IMR-90 (cell line): ENCODE measurements at regions not wholly inside any gene's neighbourhood (a gene's known extent, or its start where the extent isn't known, plus 50 kb on each side); places are given as distances from the start of the nearest gene placed in this dataset.

Experiments
- ATAC-seq: fragments of 200-7000 bp; cut with Tn5 transposase; 2 replicates; pipeline ENCODE4 v1.9.1; 2020; ENCODE audit warnings: low read depth, mild to moderate bottlenecking, moderate library complexity
- BruUV-seq: library from RNA; stranded (reverse); fragments of 400-500 nt; replicated peaks from 2 replicates; lab custom pipeline; 2021; lab: Mats Ljungman, UMichigan
- CTCF ChIA-PET: fragments of 300-600 bp; formaldehyde crosslinking; extraction: SDS; loops from one replicate; lab custom pipeline; 2021; ENCODE audit warnings: antibody characterized with exemption; lab: Yijun Ruan, JAX
- POLR2A ChIA-PET: fragments of 300-600 bp; sonication (Branson Sonifier 250); formaldehyde crosslinking; loops from one replicate; lab custom pipeline; 2022; ENCODE audit warnings: antibody characterized with exemption; ENCODE audit not compliant: unreplicated experiment; lab: Charles Lee
- DNase-seq: peaks from one replicate; pipeline ENCODE4 v3.0.0; 2013
- H2AFZ ChIP-seq: replicated peaks from 2 replicates; pipeline ENCODE3; 2013; ENCODE audit warnings: low read length, mild to moderate bottlenecking; ENCODE audit not compliant: poor library complexity
- H2AK5ac ChIP-seq: 2 replicates; pipeline ENCODE4 v1.6.1; 2013; ENCODE audit warnings: low read depth, low read length, inconsistent platforms
- H2AK9ac ChIP-seq: replicated peaks from 2 replicates; pipeline ENCODE3; 2013; ENCODE audit warnings: mild to moderate bottlenecking, low read depth, low read length, moderate library complexity; ENCODE audit not compliant: poor library complexity
- H2BK120ac ChIP-seq: 2 replicates; pipeline ENCODE4 v1.6.1; 2013; ENCODE audit warnings: low read depth, low read length, inconsistent platforms
- H2BK15ac ChIP-seq: 3 replicates; pipeline ENCODE4 v1.6.1; 2013; ENCODE audit warnings: low read depth, low read length, inconsistent platforms
- H2BK20ac ChIP-seq: 2 replicates; pipeline ENCODE4 v1.6.1; 2013; ENCODE audit warnings: low read depth, mild to moderate bottlenecking, inconsistent platforms, low read length, moderate library complexity
- H2BK5ac ChIP-seq: 2 replicates; pipeline ENCODE4 v1.6.1; 2013; ENCODE audit warnings: mild to moderate bottlenecking, low read depth, low read length, inconsistent platforms; ENCODE audit not compliant: poor library complexity, severe bottlenecking
- H3K14ac ChIP-seq: replicated peaks from 2 replicates; pipeline ENCODE4 v1.6.1; 2013; ENCODE audit warnings: low read depth, low read length, inconsistent platforms
- H3K18ac ChIP-seq: 2 replicates; pipeline ENCODE4 v1.6.1; 2013; ENCODE audit warnings: low read depth, low read length, control low read depth
- H3K23ac ChIP-seq: 2 replicates; pipeline ENCODE4 v1.6.1; 2013; ENCODE audit warnings: low read depth, low read length, inconsistent platforms
- H3K27ac ChIP-seq: 2 replicates; pipeline ENCODE4 v1.5.1; 2013; ENCODE audit warnings: mild to moderate bottlenecking, control low read depth, low read length; ENCODE audit not compliant: insufficient read depth
- H3K27me3 ChIP-seq: 2 replicates; pipeline ENCODE4 v1.6.1; 2013; ENCODE audit warnings: low read length; ENCODE audit not compliant: control insufficient read depth, insufficient read depth
- H3K36me3 ChIP-seq: 2 replicates; pipeline ENCODE4 v1.6.1; 2013; ENCODE audit warnings: low read length, mixed read lengths; ENCODE audit not compliant: control insufficient read depth, insufficient read depth
- H3K4ac ChIP-seq: 2 replicates; pipeline ENCODE4 v1.6.1; 2013; ENCODE audit warnings: low read depth, low read length, inconsistent platforms
- H3K4me1 ChIP-seq: 2 replicates; pipeline ENCODE4 v1.6.1; 2013; ENCODE audit warnings: low read length, mixed read lengths; ENCODE audit not compliant: control insufficient read depth, insufficient read depth
- H3K4me2 ChIP-seq: 2 replicates; pipeline ENCODE4 v1.6.1; 2013; ENCODE audit warnings: low read depth, mild to moderate bottlenecking, control low read depth, low read length, moderate library complexity
- H3K4me3 ChIP-seq: 2 replicates; pipeline ENCODE4 v1.5.1; 2013; ENCODE audit warnings: low read depth, mild to moderate bottlenecking, control low read depth, low read length, moderate library complexity; ENCODE audit not compliant: insufficient read depth
- H3K56ac ChIP-seq: 2 replicates; pipeline ENCODE4 v1.6.1; 2013; ENCODE audit warnings: low read length, inconsistent platforms; ENCODE audit not compliant: insufficient read depth; ENCODE audit errors: extremely low read depth
- H3K79me1 ChIP-seq, 2 experiments: 2 replicates each; pipeline ENCODE4 v1.6.1; 2013; ENCODE audit warnings: low read length in 2 of 2, inconsistent platforms in 1 of 2, low read depth in 1 of 2
- H3K9ac ChIP-seq: 2 replicates; pipeline ENCODE4 v1.6.1; 2013; ENCODE audit warnings: low read depth, low read length, control low read depth
- H3K9me1 ChIP-seq: 2 replicates; pipeline ENCODE4 v1.6.1; 2013; ENCODE audit warnings: low read length, inconsistent platforms; ENCODE audit not compliant: insufficient read depth
- H3K9me3 ChIP-seq: 2 replicates; pipeline ENCODE4 v1.6.1; 2013; ENCODE audit warnings: low read length; ENCODE audit not compliant: control insufficient read depth, insufficient read depth
- H4K20me1 ChIP-seq: 2 replicates; pipeline ENCODE4 v1.6.1; 2013; ENCODE audit warnings: low read length, inconsistent platforms; ENCODE audit not compliant: insufficient read depth
- H4K5ac ChIP-seq: 2 replicates; pipeline ENCODE4 v1.6.1; 2013; ENCODE audit warnings: mild to moderate bottlenecking, low read depth, low read length, control low read depth
- H4K8ac ChIP-seq, 2 experiments: 2 replicates each; pipeline ENCODE4 v1.6.1; 2013; ENCODE audit warnings: low read depth in 2 of 2, low read length in 2 of 2, control low read depth in 1 of 2, inconsistent platforms in 1 of 2
- H4K91ac ChIP-seq: 2 replicates; pipeline ENCODE4 v1.6.1; 2013; ENCODE audit warnings: low read depth, low read length, inconsistent platforms; ENCODE audit not compliant: insufficient read depth
- BHLHE40 ChIP-seq: fragments of 150-350 bp; IDR thresholded peaks from 2 replicates; pipeline ENCODE4 v1.6.1; 2016; ENCODE audit warnings: mild to moderate bottlenecking, low read depth, low read length
- CHD1 ChIP-seq: IDR thresholded peaks from 2 replicates; pipeline ENCODE4 v1.6.1; 2012; ENCODE audit warnings: low read depth, low read length, improper control_type of control experiment
- CTCF ChIP-seq: conservative IDR thresholded peaks from 2 replicates; pipeline ENCODE4 v1.5.1; 2012; ENCODE audit warnings: mild to moderate bottlenecking, low read depth, low read length, improper control_type of control experiment
- FOS ChIP-seq: fragments of 150-350 bp; IDR thresholded peaks from 2 replicates; pipeline ENCODE4 v1.6.1; 2016; ENCODE audit warnings: low read depth, low read length
- MAFK ChIP-seq: IDR thresholded peaks from 2 replicates; pipeline ENCODE4 v1.6.1; 2012; ENCODE audit warnings: low read depth, low read length, improper control_type of control experiment
- MAZ ChIP-seq: IDR thresholded peaks from 2 replicates; pipeline ENCODE4 v1.6.1; 2012; ENCODE audit warnings: low read depth, mild to moderate bottlenecking, low read length, improper control_type of control experiment, moderate library complexity, borderline replicate concordance
- MXI1 ChIP-seq: IDR thresholded peaks from 2 replicates; pipeline ENCODE4 v1.6.1; 2012; ENCODE audit warnings: low read depth, mild to moderate bottlenecking, low read length, moderate library complexity, borderline replicate concordance
- RCOR1 ChIP-seq: IDR thresholded peaks from 2 replicates; pipeline ENCODE4 v1.6.1; 2012; ENCODE audit warnings: mild to moderate bottlenecking, low read length, improper control_type of control experiment; ENCODE audit not compliant: insufficient replicate concordance
- RFX5 ChIP-seq: IDR thresholded peaks from 2 replicates; pipeline ENCODE4 v1.8.0; 2012; ENCODE audit warnings: low read depth, mild to moderate bottlenecking, low read length, moderate library complexity
- WGBS, 2 experiments: methylation state at CpG; one replicate each; pipeline versions ENCODE4 v1.1.5 to v1.1.7; 2013; ENCODE audit warnings: missing lambda C conversion rate in 2 of 2; ENCODE audit not compliant: insufficient read length in 1 of 2; ENCODE audit errors: extremely low coverage in 2 of 2; 5-methylcytosine and 5-hydroxymethylcytosine counted together
- dilution Hi-C: fragments of 300-500 bp; cut with HindIII; formaldehyde crosslinking; loops from one replicate; pipeline ENCODE4 v1.14.3; 2018; ENCODE audit warnings: low sequenced_read_pairs; ENCODE audit not compliant: unreplicated experiment
- in situ Hi-C: fragments of 300-500 bp; cut with MboI; formaldehyde crosslinking; loops from 3 replicates; pipeline ENCODE4 v1.14.3; 2019; ENCODE audit warnings: low sequenced_read_pairs, inconsistent platforms, mixed read lengths
- intact Hi-C: fragments of 100-400 bp; cut with micrococcal nuclease; formaldehyde crosslinking; loops from 2 replicates; pipeline ENCODE4 v1.10.0; 2022

DNA sequence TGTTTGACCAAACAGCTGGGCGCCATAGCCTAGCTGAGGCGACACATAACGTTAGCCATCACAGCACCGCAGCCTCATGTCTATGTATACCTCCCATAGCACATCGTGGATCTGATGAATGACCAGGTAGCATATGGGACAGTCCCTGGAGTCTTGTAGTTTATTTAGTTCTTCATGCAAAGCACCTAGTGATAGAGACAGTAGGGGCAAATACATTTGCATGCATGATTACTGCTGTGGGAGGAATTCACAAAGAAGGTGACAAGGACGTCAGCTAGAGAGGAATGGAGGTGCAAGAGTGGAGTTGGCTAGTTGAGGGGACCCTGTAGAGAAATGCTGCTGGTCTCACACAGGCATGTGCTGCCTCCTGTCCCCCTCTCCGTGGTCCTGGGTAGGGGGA, 478.9 kb upstream of the HS6ST1 start:
- no peaks in the 10 kb centered on the region for H3K9me1 ChIP-seq
- no peak overlapping the region for H2BK20ac ChIP-seq
- in situ Hi-C loops: no loop called here
- no peaks in the 10 kb centered on the region for H3K79me1 ChIP-seq
- H3K14ac ChIP-seq: no peak overlapping the region
- no peak overlapping the region for H3K23ac ChIP-seq
- 69% methylated on average over 3 of the region's 7 CpGs; no CpG with 5 or more reads in 1 of the 2 experiments for WGBS, 2 experiments
- no peak overlapping the region for H3K4me3 ChIP-seq
- dilution Hi-C loops: no loop called here
- no peak overlapping the region for H3K4me2 ChIP-seq
- intact Hi-C loops: no loop called here
- ATAC-seq (no peak), DNase-seq (no peak)
- no peaks in the 10 kb centered on the region for H3K9me3 ChIP-seq
- H2AK9ac ChIP-seq: no peak overlapping the region
- H3K4me1 ChIP-seq: no peaks in the 10 kb centered on the region
- H4K8ac ChIP-seq: no peak overlapping the region
- H2BK15ac ChIP-seq: no peak overlapping the region
- H3K18ac ChIP-seq: no peak overlapping the region
- TF ChIP-seq MXI1: no peak
- no peak for TF ChIP-seq BHLHE40
- TF ChIP-seq MAZ: no peak
- TF ChIP-seq RFX5: no peak
- TF ChIP-seq CHD1: no peak
- no peak for TF ChIP-seq FOS
- no peak for TF ChIP-seq MAFK
- TF ChIP-seq RCOR1: no peak
- TF ChIP-seq CTCF: no peak
- POLR2A ChIA-PET: no interaction called here
- H4K5ac ChIP-seq: no peak overlapping the region
- no peaks in the 10 kb centered on the region; the same call in 1 of the 2 replicates for H3K27me3 ChIP-seq
- no peak overlapping the region for H2AFZ ChIP-seq
- no peak overlapping the region for H3K9ac ChIP-seq
- CTCF ChIA-PET: no interaction called here
- H3K4ac ChIP-seq: no peak overlapping the region
- no peaks in the 10 kb centered on the region for H3K36me3 ChIP-seq
- H4K20me1 ChIP-seq: no peaks in the 10 kb centered on the region
- H4K91ac ChIP-seq: no peak overlapping the region
- BruUV-seq: no TSS peak
- H2BK120ac ChIP-seq: no peak overlapping the region
- no peak overlapping the region for H2BK5ac ChIP-seq
- no peak overlapping the region for H3K27ac ChIP-seq
- no peak overlapping the region for H2AK5ac ChIP-seq
- H3K56ac ChIP-seq: no peak overlapping the region
